ENCODE measurements at regions not wholly inside any gene's neighbourhood (a gene's known extent, or its start where the extent isn't known, plus 50 kb on each side); places are given as distances from the start of the nearest gene placed in this dataset.

DNA sequence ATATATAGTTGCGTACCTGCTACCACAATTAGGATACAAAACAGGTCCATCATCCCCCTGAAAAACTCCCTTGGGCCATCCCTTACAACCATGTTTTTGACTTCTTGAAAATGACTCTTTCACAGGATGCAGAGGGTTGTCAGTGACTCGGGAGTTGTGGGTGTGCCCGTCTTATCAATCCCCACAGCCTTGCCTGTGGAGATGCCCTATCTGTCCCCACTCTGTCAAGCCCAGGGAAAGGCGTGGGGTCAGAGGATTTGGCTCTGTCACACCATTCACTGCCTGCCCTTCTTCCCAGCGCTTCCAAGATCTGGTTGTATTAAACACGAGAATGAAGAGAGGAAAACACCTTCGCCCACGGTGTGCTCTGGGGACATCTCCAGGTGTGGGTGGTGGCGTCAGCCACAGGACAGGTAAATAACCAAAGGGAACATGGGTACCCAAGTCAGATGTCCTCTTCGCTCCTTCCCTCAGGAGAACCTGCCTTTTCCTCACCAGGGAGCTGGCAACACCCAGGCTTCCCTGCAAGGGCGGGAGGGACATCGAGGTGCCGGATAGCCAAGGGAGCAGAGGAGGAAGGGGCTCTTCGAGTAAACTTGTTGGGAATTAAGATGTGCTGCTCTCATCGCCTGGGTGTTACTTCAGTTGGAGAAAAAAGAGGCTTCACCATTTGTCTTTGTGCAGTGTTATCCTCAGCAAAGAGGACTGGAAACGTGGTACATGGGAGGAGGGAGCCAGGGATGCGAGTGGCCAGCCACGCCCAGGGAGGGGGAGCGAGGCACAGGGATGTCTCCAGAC lies 100.3 kb downstream of the B3GNT2 start:
- Mint-ChIP-seq H3K9me3 (no peaks in the 10 kb centered on the region), H3K4me1 (peaks cover 22% of the 10 kb centered on the region), H3K4me3 (no peak overlapping the region), H3K27ac (no peak overlapping the region), H3K27me3 (no peaks in the 10 kb centered on the region), H3K36me3 (no peaks in the 10 kb centered on the region)
- no peak for DNase-seq

GRCh38 chr2:62293490-62294271 lies 97.8 kb downstream of the B3GNT2 start:
- H3K9me3 Mint-ChIP-seq = no peaks in the 10 kb centered on the region
- DNase-seq = no peak
- no peaks in the 10 kb centered on the region for H3K27me3 Mint-ChIP-seq
- no peak overlapping the region for H3K4me3 Mint-ChIP-seq
- peaks cover 15% of the 10 kb centered on the region for H3K4me1 Mint-ChIP-seq
- H3K27ac Mint-ChIP-seq = no peak overlapping the region
- no peaks in the 10 kb centered on the region for H3K36me3 Mint-ChIP-seq

DNA sequence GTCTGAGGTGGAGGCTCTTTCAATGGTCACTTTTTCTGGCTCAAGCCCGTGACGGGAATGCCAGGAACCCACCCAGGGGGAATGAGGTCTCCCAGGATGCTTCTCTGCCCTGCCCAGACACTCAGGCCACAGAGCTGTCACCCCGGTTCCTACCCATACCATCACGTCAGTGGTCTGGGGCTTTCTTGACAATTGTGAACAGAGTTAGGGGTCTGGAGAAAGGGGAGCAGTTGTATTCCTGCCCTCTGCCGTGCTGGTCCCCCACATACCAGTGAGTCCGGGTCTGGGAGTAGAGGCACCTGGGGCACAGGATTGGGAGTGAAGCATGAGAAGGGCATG lies 97.2 kb downstream of the B3GNT2 start:
- H3K4me3 Mint-ChIP-seq = no peak overlapping the region
- H3K9me3 Mint-ChIP-seq = no peaks in the 10 kb centered on the region
- H3K27me3 Mint-ChIP-seq = no peaks in the 10 kb centered on the region
- H3K36me3 Mint-ChIP-seq = no peaks in the 10 kb centered on the region
- no peak overlapping the region for H3K27ac Mint-ChIP-seq
- DNase-seq = no peak
- H3K4me1 Mint-ChIP-seq = peaks cover 20% of the 10 kb centered on the region

DNA sequence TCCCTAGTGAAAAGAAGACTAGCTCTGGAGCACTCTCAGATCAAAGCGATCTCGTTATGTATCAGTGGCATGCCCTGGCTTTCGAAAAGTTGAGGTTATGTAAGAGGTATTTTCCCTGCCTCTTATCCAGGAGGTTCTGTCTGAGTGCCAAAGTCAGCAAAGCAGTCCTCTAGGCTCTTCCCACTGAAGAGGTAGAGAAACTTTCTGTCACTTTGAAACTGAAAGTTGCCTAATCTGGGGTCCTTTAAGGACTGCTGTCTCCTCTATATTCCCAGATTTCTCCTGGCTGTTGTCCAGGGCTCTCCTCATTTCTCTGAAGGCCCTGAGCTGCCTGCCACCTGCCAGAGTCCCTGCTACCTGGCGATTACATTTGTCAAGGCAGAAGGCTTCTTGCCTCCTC lies 96.3 kb downstream of the B3GNT2 start:
- DNase-seq = no peak
- Mint-ChIP-seq H3K27ac (no peak overlapping the region), H3K4me1 (peaks cover 30% of the 10 kb centered on the region), H3K4me3 (no peak overlapping the region), H3K9me3 (no peaks in the 10 kb centered on the region), H3K36me3 (no peaks in the 10 kb centered on the region), H3K27me3 (no peaks in the 10 kb centered on the region)

- Mint-ChIP-seq H3K9me3 (no peaks in the 10 kb centered on the region), H3K36me3 (no peaks in the 10 kb centered on the region), H3K27me3 (no peaks in the 10 kb centered on the region), H3K27ac (no peak overlapping the region), H3K4me1 (peaks cover 30% of the 10 kb centered on the region), H3K4me3 (no peak overlapping the region)
- DNase-seq = no peak
Observed at GRCh38 chr2:62291517-62292137, 95.7 kb downstream of the B3GNT2 start.

DNA sequence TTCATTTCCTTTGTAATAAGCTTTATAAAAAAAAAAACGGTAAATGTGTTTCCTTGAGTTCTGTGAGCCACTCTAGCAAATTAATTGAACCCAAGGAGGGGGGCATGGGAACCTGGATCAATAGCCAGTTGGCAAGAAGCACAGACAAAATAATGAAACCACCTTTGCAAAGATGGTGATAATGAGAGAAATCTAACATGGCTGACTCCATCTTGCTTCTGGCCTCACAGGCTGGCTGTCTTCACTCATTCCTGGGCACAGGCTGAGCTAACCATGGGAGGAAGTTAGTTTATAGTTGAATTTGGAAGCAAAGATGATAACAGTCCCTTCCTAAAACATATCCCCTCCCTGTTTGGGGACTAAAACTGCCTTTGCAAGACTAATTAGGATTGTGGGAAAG lies 95.1 kb downstream of the B3GNT2 start:
- peaks cover 28% of the 10 kb centered on the region for H3K4me1 Mint-ChIP-seq
- H3K27ac Mint-ChIP-seq = no peak overlapping the region
- H3K36me3 Mint-ChIP-seq = no peaks in the 10 kb centered on the region
- no peak overlapping the region for H3K4me3 Mint-ChIP-seq
- H3K27me3 Mint-ChIP-seq = no peaks in the 10 kb centered on the region
- H3K9me3 Mint-ChIP-seq = no peaks in the 10 kb centered on the region
- DNase-seq = no peak

- peaks cover 25% of the 10 kb centered on the region for H3K4me1 Mint-ChIP-seq
- H3K4me3 Mint-ChIP-seq = no peak overlapping the region
- DNase-seq = peak; percentile 71
- H3K27me3 Mint-ChIP-seq = no peaks in the 10 kb centered on the region
- peak overlapping the region; percentile 43 for H3K27ac Mint-ChIP-seq
- H3K36me3 Mint-ChIP-seq = peaks cover 7% of the 10 kb centered on the region
- H3K9me3 Mint-ChIP-seq = peaks cover 16% of the 10 kb centered on the region
Observed at GRCh38 chr2:62287899-62288880, 92.3 kb downstream of the B3GNT2 start.

DNA sequence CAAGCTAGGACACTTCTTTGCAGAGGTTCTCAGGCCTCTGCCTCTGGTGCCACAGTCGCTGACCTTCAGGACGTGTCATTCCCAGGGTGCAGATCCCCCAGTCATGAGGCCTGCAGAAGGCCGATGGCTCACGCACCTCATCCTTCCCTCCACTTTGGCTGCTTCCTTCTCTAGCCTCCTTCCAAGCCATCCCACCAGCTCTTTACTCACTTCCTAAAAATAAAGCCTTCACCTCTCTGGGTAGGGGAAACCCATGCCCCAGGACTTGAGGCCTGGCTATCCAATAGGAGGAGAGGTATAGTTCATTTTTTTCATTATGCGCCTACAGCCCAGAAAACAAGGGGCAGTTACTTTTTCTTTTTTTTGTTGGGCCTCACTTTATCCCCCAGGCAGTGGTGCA lies 91.4 kb downstream of the B3GNT2 start:
- peaks cover 25% of the 10 kb centered on the region for H3K4me1 Mint-ChIP-seq
- no peak overlapping the region for H3K27ac Mint-ChIP-seq
- DNase-seq = no peak
- H3K36me3 Mint-ChIP-seq = peaks cover 7% of the 10 kb centered on the region
- H3K9me3 Mint-ChIP-seq = peaks cover 16% of the 10 kb centered on the region
- H3K4me3 Mint-ChIP-seq = no peak overlapping the region
- H3K27me3 Mint-ChIP-seq = no peaks in the 10 kb centered on the region

DNA sequence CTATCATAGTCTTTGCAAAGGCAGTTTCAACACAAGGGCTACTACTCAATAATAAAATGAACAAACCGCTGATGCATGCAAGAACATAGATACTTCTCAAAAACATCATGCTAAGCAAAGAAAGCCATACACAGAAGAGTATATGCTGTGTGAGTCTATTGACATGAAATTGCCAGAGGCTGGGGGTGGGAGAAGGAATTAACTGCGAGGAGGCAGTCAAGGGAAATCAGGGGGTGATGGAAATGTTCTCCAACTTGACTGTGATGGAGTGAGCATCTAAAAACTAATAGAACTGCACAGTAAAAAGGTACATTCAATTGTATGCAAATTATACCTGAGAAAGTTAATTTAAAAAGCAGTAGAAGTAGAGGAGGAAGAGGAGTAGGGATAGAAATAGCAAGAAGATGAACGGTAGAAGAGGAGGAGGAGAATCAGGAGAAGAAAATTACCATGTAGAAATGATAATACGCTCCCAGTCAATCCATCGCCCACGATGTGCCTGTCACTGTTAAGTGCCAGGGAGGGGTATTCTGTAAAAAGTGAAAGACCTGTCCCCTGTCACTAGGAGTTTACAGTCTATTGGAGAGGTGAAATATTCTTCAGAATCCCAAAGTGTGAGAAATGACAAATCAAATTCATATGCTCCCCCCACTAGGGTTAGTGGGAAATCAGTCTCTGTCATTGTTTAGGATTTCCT lies 90.3 kb downstream of the B3GNT2 start:
- H3K27ac Mint-ChIP-seq = no peak overlapping the region
- H3K27me3 Mint-ChIP-seq = no peaks in the 10 kb centered on the region

GRCh38 chr2:62284980-62285379 lies 89.1 kb downstream of the B3GNT2 start:
- no peak for DNase-seq
- no peak overlapping the region for H3K27ac Mint-ChIP-seq
- H3K9me3 Mint-ChIP-seq = peaks cover 19% of the 10 kb centered on the region
- no peaks in the 10 kb centered on the region for H3K27me3 Mint-ChIP-seq
- H3K4me3 Mint-ChIP-seq = no peak overlapping the region
- H3K4me1 Mint-ChIP-seq = peaks cover 20% of the 10 kb centered on the region
- H3K36me3 Mint-ChIP-seq = peaks cover 7% of the 10 kb centered on the region

More for the DNA sequence above, 90.3 kb downstream of the B3GNT2 start:
- Mint-ChIP-seq H3K36me3 (peaks cover 7% of the 10 kb centered on the region), H3K9me3 (peaks cover 16% of the 10 kb centered on the region), H3K4me3 (no peak overlapping the region), H3K4me1 (peaks cover 20% of the 10 kb centered on the region)
- DNase-seq = no peak

GRCh38 chr2:62284471-62284870 lies 88.6 kb downstream of the B3GNT2 start:
- H3K36me3 Mint-ChIP-seq = peaks cover 10% of the 10 kb centered on the region
- no peak for DNase-seq
- peaks cover 23% of the 10 kb centered on the region for H3K9me3 Mint-ChIP-seq
- no peak overlapping the region for H3K4me3 Mint-ChIP-seq
- peaks cover 19% of the 10 kb centered on the region for H3K4me1 Mint-ChIP-seq
- H3K27ac Mint-ChIP-seq = no peak overlapping the region
- no peaks in the 10 kb centered on the region for H3K27me3 Mint-ChIP-seq

- DNase-seq = no peak
- Mint-ChIP-seq H3K27ac (no peak overlapping the region), H3K36me3 (peaks cover 10% of the 10 kb centered on the region), H3K27me3 (no peaks in the 10 kb centered on the region), H3K4me1 (peaks cover 10% of the 10 kb centered on the region), H3K9me3 (peaks cover 32% of the 10 kb centered on the region), H3K4me3 (no peak overlapping the region)
Observed at GRCh38 chr2:62283147-62283546, 87.2 kb downstream of the B3GNT2 start.

GRCh38 chr2:62281663-62282062 lies 85.7 kb downstream of the B3GNT2 start:
- Mint-ChIP-seq H3K4me3 (no peak overlapping the region), H3K36me3 (peaks cover 18% of the 10 kb centered on the region), H3K9me3 (peaks cover 41% of the 10 kb centered on the region), H3K4me1 (no peaks in the 10 kb centered on the region), H3K27ac (no peak overlapping the region), H3K27me3 (no peaks in the 10 kb centered on the region)
- no peak for DNase-seq

DNA sequence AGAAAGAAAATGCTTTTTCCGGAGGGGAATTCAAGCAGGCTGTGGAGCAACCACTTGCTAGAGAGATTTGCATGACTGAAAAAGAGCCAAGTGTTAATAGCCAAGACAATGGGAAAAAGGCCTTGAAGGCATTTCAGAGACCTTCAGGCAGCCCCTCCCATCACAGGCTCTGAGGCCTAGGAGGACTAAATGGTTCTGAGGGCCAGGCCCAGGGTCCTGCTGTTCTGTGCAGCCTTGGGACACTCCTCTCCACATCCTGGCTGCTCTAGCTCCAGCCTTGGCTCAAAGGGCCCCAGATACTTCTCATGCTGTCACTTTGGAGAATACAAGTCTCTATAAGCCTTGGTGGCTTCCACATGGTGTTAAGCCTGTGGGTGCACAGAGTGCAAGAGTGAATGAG lies 81.8 kb downstream of the B3GNT2 start:
- H3K4me3 Mint-ChIP-seq = no peak overlapping the region

More for the DNA sequence above, 81.8 kb downstream of the B3GNT2 start:
- no peak for DNase-seq
- Mint-ChIP-seq H3K27ac (no peak overlapping the region), H3K36me3 (peaks cover 13% of the 10 kb centered on the region), H3K9me3 (peaks cover 30% of the 10 kb centered on the region), H3K4me1 (no peaks in the 10 kb centered on the region), H3K27me3 (no peaks in the 10 kb centered on the region)

Measured in activated naive CD8-positive, alpha-beta T cell treated with anti-CD3 and anti-CD28 coated beads for 36 hours (primary cell).